ENCODE measurements at regions not wholly inside any gene's neighbourhood (a gene's known extent, or its start where the extent isn't known, plus 50 kb on each side); places are given as distances from the start of the nearest gene placed in this dataset.

DNA sequence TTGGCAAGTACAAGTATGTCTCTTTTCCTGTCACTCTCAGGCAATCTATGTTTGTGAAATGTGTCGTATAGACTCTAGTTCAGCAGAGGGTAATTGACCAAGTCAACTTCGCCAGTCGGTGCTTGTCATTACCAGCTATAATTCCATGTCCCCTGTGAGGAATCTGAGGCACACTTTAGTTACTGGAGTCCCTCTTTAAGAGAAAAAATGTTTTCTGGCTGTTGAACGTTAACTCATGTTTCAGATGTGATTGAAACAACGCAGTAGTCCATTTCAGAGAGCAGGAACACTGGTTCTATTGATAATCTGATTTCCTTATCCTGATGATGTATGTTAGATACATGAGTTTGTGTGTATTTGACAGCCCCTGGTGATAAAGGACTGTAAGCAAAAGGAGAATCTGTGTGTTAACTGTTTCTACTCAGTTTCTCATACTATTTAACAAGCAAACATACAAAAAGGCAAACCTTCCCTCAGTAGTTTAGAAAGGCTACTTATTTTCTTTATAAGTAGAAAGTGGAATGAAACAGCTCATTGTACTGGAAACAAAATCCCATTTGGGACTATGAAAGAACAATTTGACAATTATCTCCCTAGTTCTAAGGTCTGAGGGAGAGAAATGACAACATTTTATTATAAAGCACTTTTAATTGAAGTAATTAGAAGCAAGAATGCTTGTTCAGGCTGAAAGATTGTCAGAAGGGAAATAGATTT, 161.1 kb upstream of the TRHDE start:
- Histone ChIP-seq H3K27ac (peak overlapping the region in 1 of 8 donors; percentile 4), H3K4me3 (no peak overlapping the region), H3K36me3 (no peaks in the 10 kb centered on the region), H3K27me3 (replicated peaks in 1 of 7) (no peaks in the 10 kb centered on the region), H3K9me3 (peaks cover 0 to under 1% (median 0%) of the 10 kb centered on the region in 8 donors), H3K4me1 (no peaks in the 10 kb centered on the region)
- no peak for TF ChIP-seq CTCF (IDR thresholded peaks at IDR 0.05 in 8 of 11, conservative IDR thresholded peaks at IDR 0.05 in 3 of 11)
- no peak for TF ChIP-seq POLR2A (IDR thresholded peaks at IDR 0.05)
- TF ChIP-seq POLR2AphosphoS5 (IDR thresholded peaks at IDR 0.05), result no peak
- DNase-seq, result no peak
- 66 to 79% (median 76%) methylated on average over 5 of the region's 5 CpGs for WGBS, 5 donors
- intact Hi-C loops (cut with DNase I; ENCODE audit: low total_unique reads), result no loop called here

- no peak overlapping the region for H3K4me3 ChIP-seq
- H3K4me1 ChIP-seq, result no peaks in the 10 kb centered on the region
- H3K36me3 ChIP-seq, result no peaks in the 10 kb centered on the region
- DNase-seq, result no peak
- 68 to 85% (median 71%) methylated on average over 3 of the region's 3 CpGs for WGBS, 5 donors
- H3K9me3 ChIP-seq, result peaks cover 0 to 4% (median 0%) of the 10 kb centered on the region in 8 donors
- H3K27me3 ChIP-seq (replicated peaks in 1 of 7), result no peaks in the 10 kb centered on the region
- TF ChIP-seq POLR2AphosphoS5 (IDR thresholded peaks at IDR 0.05) (no peak), POLR2A (IDR thresholded peaks at IDR 0.05) (no peak), CTCF (IDR thresholded peaks at IDR 0.05 in 8 of 11, conservative IDR thresholded peaks at IDR 0.05 in 3 of 11) (no peak)
- intact Hi-C loops (cut with DNase I; ENCODE audit: low total_unique reads), result no loop called here
- H3K27ac ChIP-seq, result peak overlapping the region in 1 of 8 donors; percentile 4
Observed at GRCh38 chr12:72111706-72112105, 160.5 kb upstream of the TRHDE start.

DNA sequence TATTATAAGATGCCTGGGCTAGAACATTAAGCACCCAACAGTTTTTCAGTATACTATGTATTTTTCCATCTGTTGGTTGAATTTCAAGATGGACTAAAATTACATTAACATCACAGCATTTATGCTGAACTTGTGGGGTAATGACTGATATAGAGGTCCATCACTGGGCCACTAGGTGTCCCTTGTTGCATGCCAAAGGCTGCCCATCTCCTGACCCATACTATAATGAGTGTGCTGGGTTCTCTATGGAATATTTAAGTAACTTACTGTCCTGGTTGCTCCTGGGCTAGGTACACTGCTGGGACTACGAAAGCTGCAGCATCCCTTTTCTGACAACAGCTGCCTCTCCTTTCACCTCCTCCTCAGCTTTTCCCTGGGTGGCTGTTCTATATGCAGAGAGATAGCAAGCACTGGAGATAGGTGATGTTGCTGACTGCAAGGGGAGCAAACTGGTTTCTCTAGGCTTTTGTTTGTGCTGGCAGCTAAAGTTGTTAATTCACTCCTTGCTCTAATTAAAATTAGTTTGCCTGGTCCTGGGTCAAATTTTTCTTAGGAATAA, 138.6 kb upstream of the TRHDE start:
- TF ChIP-seq CTCF (IDR thresholded peaks at IDR 0.05 in 8 of 11, conservative IDR thresholded peaks at IDR 0.05 in 3 of 11) (no peak), POLR2A (IDR thresholded peaks at IDR 0.05) (no peak), POLR2AphosphoS5 (IDR thresholded peaks at IDR 0.05) (no peak)
- intact Hi-C loops (cut with DNase I; ENCODE audit: low total_unique reads), result no loop called here
- no peak overlapping the region for H3K27ac ChIP-seq
- no peaks in the 10 kb centered on the region for H3K4me1 ChIP-seq
- no peaks in the 10 kb centered on the region for H3K9me3 ChIP-seq
- no peak overlapping the region for H3K4me3 ChIP-seq
- DNase-seq, result no peak
- WGBS, 5 donors, result 47 to 85% (median 68%) methylated on average over 1 of the region's 1 CpG
- H3K27me3 ChIP-seq (replicated peaks in 1 of 7), result no peaks in the 10 kb centered on the region
- H3K36me3 ChIP-seq, result no peaks in the 10 kb centered on the region

DNA sequence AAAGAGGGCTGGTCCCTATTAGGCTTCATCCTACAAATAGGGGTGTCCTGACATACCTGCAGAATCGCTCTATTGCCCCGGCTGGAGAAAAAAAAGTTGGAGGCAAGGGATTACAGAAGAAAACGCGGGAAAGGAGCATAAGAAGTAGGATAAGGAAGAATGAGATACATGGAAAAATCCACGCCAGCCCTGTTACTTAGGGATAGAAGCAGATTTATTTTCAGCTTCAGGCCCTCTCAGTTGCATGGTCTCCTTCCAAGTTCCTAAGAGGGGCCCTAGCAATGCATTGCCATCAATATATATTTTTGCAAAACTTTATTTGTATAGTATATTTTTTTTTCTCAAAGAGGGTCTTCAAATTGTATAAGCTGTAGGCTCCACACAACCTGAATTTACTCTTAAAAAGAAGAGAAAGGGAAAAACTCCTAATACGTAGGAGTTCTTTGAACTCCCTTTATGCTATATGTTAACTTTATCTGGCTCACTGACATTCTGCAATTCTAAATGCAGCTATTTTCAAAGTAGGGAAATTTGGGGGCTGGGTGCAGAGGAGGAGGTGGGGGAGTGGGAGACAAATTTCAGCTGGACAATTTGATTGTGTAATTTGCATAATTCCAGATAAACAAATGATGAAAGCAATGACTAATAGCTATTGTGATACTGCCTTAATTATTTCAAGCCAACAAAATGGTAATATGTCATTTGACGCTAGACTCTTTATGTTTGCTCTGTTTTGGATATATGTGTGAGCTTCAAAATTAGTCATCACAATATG, 137.7 kb upstream of the TRHDE start:
- no peak for TF ChIP-seq POLR2A (IDR thresholded peaks at IDR 0.05)
- no peak for TF ChIP-seq POLR2AphosphoS5 (IDR thresholded peaks at IDR 0.05)
- no peak for TF ChIP-seq CTCF (IDR thresholded peaks at IDR 0.05 in 8 of 11, conservative IDR thresholded peaks at IDR 0.05 in 3 of 11)
- H3K27ac ChIP-seq, result no peak overlapping the region
- no peak for DNase-seq
- no peaks in the 10 kb centered on the region for H3K36me3 ChIP-seq
- intact Hi-C loops (cut with DNase I; ENCODE audit: low total_unique reads), result no loop called here
- no peaks in the 10 kb centered on the region for H3K9me3 ChIP-seq
- no peaks in the 10 kb centered on the region for H3K4me1 ChIP-seq
- no peak overlapping the region for H3K4me3 ChIP-seq
- 68 to 81% (median 78%) methylated on average over 7 of the region's 7 CpGs for WGBS, 5 donors
- H3K27me3 ChIP-seq (replicated peaks in 1 of 7), result no peaks in the 10 kb centered on the region

All from spleen (tissue), 11 donors.